ENCODE measurements at regions not wholly inside any gene's neighbourhood (a gene's known extent, or its start where the extent isn't known, plus 50 kb on each side); places are given as distances from the start of the nearest gene placed in this dataset.

DNA sequence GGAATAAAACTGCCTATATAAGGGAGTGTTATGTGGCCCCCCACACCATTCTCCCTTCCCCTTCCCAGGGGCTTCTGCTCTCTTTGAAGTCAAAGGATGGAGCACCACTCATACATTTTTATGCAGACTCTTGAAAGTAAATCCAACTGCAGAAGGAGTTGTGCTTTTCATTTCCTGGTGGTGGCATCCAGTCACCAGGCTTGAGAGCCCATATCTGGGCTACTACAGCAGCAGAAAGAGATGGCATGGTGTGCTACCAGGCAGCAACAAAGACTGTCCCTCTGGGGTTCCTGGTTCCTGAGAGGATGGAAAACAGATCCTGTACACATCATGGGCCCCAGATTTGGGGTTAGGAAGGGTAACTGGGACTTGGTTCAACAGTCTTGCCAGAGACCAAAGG is 226.4 kb downstream of the CLIC5 start:
- no peak overlapping the region for H3K4me3 ChIP-seq (ENCODE audit: low read depth, low read length)
- TF ChIP-seq, protein P1, sequence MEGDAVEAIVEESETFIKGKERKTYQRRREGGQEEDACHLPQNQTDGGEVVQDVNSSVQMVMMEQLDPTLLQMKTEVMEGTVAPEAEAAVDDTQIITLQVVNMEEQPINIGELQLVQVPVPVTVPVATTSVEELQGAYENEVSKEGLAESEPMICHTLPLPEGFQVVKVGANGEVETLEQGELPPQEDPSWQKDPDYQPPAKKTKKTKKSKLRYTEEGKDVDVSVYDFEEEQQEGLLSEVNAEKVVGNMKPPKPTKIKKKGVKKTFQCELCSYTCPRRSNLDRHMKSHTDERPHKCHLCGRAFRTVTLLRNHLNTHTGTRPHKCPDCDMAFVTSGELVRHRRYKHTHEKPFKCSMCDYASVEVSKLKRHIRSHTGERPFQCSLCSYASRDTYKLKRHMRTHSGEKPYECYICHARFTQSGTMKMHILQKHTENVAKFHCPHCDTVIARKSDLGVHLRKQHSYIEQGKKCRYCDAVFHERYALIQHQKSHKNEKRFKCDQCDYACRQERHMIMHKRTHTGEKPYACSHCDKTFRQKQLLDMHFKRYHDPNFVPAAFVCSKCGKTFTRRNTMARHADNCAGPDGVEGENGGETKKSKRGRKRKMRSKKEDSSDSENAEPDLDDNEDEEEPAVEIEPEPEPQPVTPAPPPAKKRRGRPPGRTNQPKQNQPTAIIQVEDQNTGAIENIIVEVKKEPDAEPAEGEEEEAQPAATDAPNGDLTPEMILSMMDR (IDR thresholded peaks at IDR 0.05; ENCODE audit: low read depth, low read length): no peak

DNA sequence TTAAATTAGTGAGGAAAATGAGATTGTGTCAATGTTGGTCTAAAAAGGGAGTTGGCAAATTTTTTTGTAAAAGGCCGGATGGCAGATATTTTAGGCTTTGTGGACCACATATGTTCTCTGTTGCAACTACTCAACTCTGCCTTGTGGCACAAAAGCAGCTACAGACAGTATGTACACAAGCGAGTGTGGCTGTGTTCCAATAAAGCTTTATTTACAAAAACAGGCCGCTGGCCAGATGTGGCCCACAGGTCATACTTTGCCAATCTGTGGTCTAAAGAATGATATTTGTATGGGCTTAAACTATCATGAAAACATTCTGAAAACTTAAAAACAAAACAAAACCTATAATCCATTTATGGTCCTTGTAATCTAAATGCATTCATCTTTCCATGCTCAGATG is 228.3 kb downstream of the CLIC5 start:
- H3K4me3 ChIP-seq (ENCODE audit: low read depth, low read length): no peak overlapping the region
- TF ChIP-seq, protein P1 (IDR thresholded peaks at IDR 0.05; ENCODE audit: low read depth, low read length): no peak

DNA sequence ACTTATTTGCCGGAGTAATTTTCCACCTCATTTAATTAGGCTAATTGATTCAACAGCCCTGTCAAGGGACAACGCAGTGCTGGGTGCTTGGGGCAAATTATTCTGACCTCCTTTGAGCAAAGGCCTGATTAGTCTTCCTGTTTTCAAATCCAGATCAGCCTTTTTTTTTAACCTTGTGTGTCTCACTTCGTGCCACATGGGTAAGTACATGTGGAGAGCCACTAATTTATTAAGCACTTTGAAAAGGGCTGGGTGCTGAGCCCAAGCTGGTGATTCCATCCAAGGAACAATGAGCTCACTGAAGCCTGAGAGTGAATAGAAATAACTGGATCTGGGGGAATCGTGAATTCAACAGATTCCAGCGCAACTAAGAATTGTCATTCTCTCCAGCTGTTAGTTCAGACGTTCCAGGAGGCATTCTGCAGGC is 229.3 kb downstream of the CLIC5 start:
- TF ChIP-seq, protein P1 (IDR thresholded peaks at IDR 0.05; ENCODE audit: low read depth, low read length): no peak

DNA sequence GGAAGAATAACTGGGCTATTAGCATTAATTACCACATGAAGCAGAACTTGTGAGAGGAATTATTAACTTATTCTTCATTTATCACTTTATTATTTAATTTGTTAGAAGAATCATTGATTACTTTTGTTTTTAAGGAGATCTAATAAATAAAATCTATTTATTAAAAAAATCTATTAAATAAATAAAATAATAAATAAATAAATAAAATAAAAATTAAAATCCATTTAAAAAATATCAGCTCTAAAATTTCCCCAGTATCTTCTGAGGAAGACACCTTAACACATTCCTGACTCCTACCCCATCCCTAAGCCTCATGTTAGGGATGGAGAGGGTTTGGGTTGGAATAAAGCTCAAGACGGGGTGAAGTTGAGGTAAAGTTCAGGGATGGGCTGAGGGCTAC is 231.4 kb downstream of the CLIC5 start:
- TF ChIP-seq, protein P1 (IDR thresholded peaks at IDR 0.05; ENCODE audit: low read depth, low read length): no peak
- H3K4me3 ChIP-seq (ENCODE audit: low read depth, low read length): no peak overlapping the region

More for the DNA sequence above, 229.3 kb downstream of the CLIC5 start:
- no peak overlapping the region for H3K4me3 ChIP-seq (ENCODE audit: low read depth, low read length)

DNA sequence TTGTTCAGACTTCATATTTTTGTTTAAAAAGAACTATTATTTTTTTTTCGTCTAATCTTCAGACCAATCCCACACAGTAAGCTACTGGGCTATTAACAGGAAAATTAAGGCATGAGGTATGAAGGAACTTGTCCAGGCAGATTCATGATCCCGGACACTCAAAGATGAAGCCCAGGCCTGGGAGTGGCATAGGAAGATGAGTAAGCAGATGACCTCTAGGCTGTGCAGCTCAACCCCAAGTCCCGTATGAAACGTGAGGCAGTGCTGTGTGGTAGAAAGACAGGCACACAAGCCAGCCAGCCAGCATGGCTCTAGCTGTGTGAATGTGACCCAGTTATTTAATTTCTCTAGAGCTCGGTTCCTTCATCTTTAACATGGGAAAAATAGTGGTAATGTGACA is 231.9 kb downstream of the CLIC5 start:
- TF ChIP-seq, protein P1 (IDR thresholded peaks at IDR 0.05; ENCODE audit: low read depth, low read length): no peak
- no peak overlapping the region for H3K4me3 ChIP-seq (ENCODE audit: low read depth, low read length)

DNA sequence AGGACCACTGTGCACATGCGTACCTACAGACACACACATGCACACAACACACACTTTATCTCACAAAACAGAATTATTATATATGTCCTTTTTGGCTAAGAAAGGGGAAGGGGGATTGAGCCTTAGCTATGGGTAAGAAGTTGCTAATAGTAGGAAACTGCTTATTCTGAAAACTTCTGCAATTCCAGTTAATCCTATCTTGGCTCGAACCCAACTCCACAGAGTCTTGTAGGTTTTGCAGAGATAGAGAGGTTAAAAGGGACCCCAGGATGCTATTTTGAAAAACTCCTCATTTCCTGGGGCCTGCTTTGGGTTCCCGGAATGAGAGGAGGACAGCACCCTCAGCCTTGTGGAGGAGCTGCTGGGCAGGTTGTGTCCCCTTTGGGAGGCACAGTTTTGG is 233.8 kb downstream of the CLIC5 start:
- no peak overlapping the region for H3K4me3 ChIP-seq (ENCODE audit: low read depth, low read length)
- TF ChIP-seq, protein P1 (IDR thresholded peaks at IDR 0.05; ENCODE audit: low read depth, low read length): no peak

DNA sequence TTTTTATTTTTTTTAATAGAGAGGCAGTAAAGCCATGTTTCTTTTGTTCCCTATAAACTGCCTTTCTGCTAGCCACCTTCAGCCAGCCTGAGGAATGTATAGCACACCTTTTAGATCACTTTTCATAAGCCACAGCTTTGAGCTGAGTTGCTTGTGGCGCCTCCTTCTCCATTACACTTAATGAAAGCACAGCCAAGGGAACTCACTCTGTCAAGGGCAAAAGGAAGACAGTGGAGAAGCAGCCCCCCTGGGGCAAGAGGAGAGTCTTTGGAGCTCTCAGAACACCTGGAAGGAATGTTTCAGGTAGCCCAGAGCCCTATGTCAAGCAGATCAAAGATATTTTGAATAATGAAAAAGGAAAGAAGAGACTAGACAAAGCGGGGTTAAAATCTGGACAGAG is 235.1 kb downstream of the CLIC5 start:
- TF ChIP-seq, protein P1 (IDR thresholded peaks at IDR 0.05; ENCODE audit: low read depth, low read length): no peak
- no peak overlapping the region for H3K4me3 ChIP-seq (ENCODE audit: low read depth, low read length)

All from WI38 (cell line).